H1 (cell line): ENCODE measurements at regions not wholly inside any gene's neighbourhood (a gene's known extent, or its start where the extent isn't known, plus 50 kb on each side); places are given as distances from the start of the nearest gene placed in this dataset.

Experiments
- CTCF ChIA-PET: fragments of 300-600 bp; sonication (Branson Sonifier 250); formaldehyde crosslinking; loops from one replicate; lab custom pipeline; 2021; ENCODE audit not compliant: partially characterized antibody; lab: Charles Lee
- POLR2A ChIA-PET: fragments of 300-600 bp; sonication (Branson Sonifier 250); formaldehyde crosslinking; loops from one replicate; lab custom pipeline; 2021; ENCODE audit warnings: inconsistent platforms; ENCODE audit not compliant: partially characterized antibody; lab: Charles Lee
- DNase-seq, 2 experiments: peaks; one replicate each; pipeline versions ENCODE4 v3.0.0 to v3.0.0-alpha.2; 2010 to 2022; ENCODE audit warnings: low spot score in 2 of 2, low read depth in 1 of 2, mixed read lengths in 1 of 2
- FAIRE-seq: peaks from 2 replicates; lab custom pipeline; 2011; peaks lifted over from hg19 to GRCh38; lab: Jason Lieb, UNC
- H2AFZ ChIP-seq: 2 replicates; pipeline ENCODE4 v1.8.1; 2012; ENCODE audit warnings: low read length, inconsistent platforms
- H2AK5ac ChIP-seq: 2 replicates; pipeline ENCODE4 v1.6.1; 2013; ENCODE audit warnings: low read depth, low read length
- H2BK120ac ChIP-seq: replicated peaks from 2 replicates; pipeline ENCODE3; 2013; ENCODE audit warnings: low read depth, low read length, inconsistent platforms
- H2BK12ac ChIP-seq: 2 replicates; pipeline ENCODE4 v1.6.1; 2013; ENCODE audit warnings: low read depth, low read length
- H2BK15ac ChIP-seq: 2 replicates; pipeline ENCODE4 v1.6.1; 2013; ENCODE audit warnings: low read length
- H2BK20ac ChIP-seq: 2 replicates; pipeline ENCODE4 v1.6.1; 2013; ENCODE audit warnings: low read length
- H2BK5ac ChIP-seq: 2 replicates; pipeline ENCODE4 v1.6.1; 2013; ENCODE audit warnings: low read depth, low read length
- H3K14ac ChIP-seq: 2 replicates; pipeline ENCODE4 v1.6.1; 2013; ENCODE audit warnings: inconsistent platforms; ENCODE audit not compliant: insufficient read length
- H3K18ac ChIP-seq: 2 replicates; pipeline ENCODE4 v1.6.1; 2013; ENCODE audit warnings: low read length; ENCODE audit errors: extremely low read depth
- H3K23ac ChIP-seq: 2 replicates; pipeline ENCODE4 v1.6.1; 2013; ENCODE audit warnings: inconsistent platforms; ENCODE audit not compliant: insufficient read length
- H3K23me2 ChIP-seq: 2 replicates; pipeline ENCODE4 v1.6.1; 2013; ENCODE audit warnings: low read depth, low read length
- H3K27ac ChIP-seq: 2 replicates; pipeline ENCODE4 v1.6.1; 2011; ENCODE audit warnings: low read depth, low read length, inconsistent platforms
- H3K27me3 ChIP-seq, 4 experiments: replicated peaks in 1 of 4; 1 replicate in 1 of 4; 2 replicates in 3 of 4; pipeline versions ENCODE4 v1.6.1 to v1.8.1; 2011 to 2013; ENCODE audit warnings: low read length in 3 of 4, mild to moderate bottlenecking in 3 of 4, inconsistent platforms in 2 of 4, mixed read lengths in 2 of 4, moderate library complexity in 1 of 4; ENCODE audit not compliant: control insufficient read depth in 3 of 4, insufficient read depth in 3 of 4; ENCODE audit errors: extremely low read depth in 1 of 4
- H3K36me3 ChIP-seq, 4 experiments: 2 replicates each; pipeline versions ENCODE4 v1.6.1 to v1.8.1; 2011 to 2013; ENCODE audit warnings: mild to moderate bottlenecking in 4 of 4, low read length in 3 of 4, moderate library complexity in 2 of 4, control low read depth in 1 of 4, inconsistent platforms in 1 of 4; ENCODE audit not compliant: insufficient read depth in 4 of 4, control insufficient read depth in 2 of 4
- H3K4ac ChIP-seq: replicated peaks from 2 replicates; pipeline ENCODE3; 2013; ENCODE audit warnings: low read length, low read depth, mixed read lengths, inconsistent platforms; ENCODE audit not compliant: insufficient read length
- H3K4me1 ChIP-seq, 4 experiments: replicated peaks in 1 of 4; 1 replicate in 1 of 4; 2 replicates in 3 of 4; pipeline versions ENCODE4 v1.6.1 to v1.8.1; 2011 to 2013; ENCODE audit warnings: low read length in 3 of 4, inconsistent platforms in 2 of 4, mixed read lengths in 1 of 4; ENCODE audit not compliant: insufficient read depth in 4 of 4, control insufficient read depth in 3 of 4
- H3K4me2 ChIP-seq, 2 experiments: 2 replicates each; pipeline versions ENCODE4 v1.6.1 to v1.8.1; 2011 to 2013; ENCODE audit warnings: low read depth in 2 of 2, low read length in 2 of 2, control low read depth in 1 of 2, inconsistent platforms in 1 of 2, mild to moderate bottlenecking in 1 of 2; ENCODE audit not compliant: insufficient read depth in 1 of 2
- H3K4me3 ChIP-seq, 4 experiments: fragments of 200-600, 300-600 bp in 1 of 4; sonication (generic), shearing (Covaris generic), sonication (Bioruptor Twin) in 1 of 4; 2 replicates each; pipeline versions ENCODE4 v1.5.1 to v1.8.1; 2011 to 2016; ENCODE audit warnings: low read length in 4 of 4, low read depth in 3 of 4, control low read depth in 2 of 4, inconsistent platforms in 2 of 4, mild to moderate bottlenecking in 2 of 4, mixed read lengths in 1 of 4, moderate library complexity in 1 of 4; ENCODE audit not compliant: insufficient read depth in 2 of 4; ENCODE audit errors: extremely low read depth in 1 of 4
- H3K56ac ChIP-seq: replicated peaks from 2 replicates; pipeline ENCODE3; 2013; ENCODE audit warnings: low read depth, mild to moderate bottlenecking, mixed read lengths, low read length, inconsistent platforms; ENCODE audit not compliant: insufficient read length
- H3K79me1 ChIP-seq: 2 replicates; pipeline ENCODE4 v1.6.1; 2013; ENCODE audit warnings: low read depth, low read length, control low read depth
- H3K79me2 ChIP-seq, 2 experiments: 2 replicates each; pipeline versions ENCODE4 v1.6.1 to v1.8.1; 2012 to 2013; ENCODE audit warnings: low read length in 2 of 2, mild to moderate bottlenecking in 2 of 2, inconsistent platforms in 1 of 2; ENCODE audit not compliant: insufficient read depth in 2 of 2, control insufficient read depth in 1 of 2
- H3K9ac ChIP-seq, 4 experiments: replicated peaks in 1 of 4; 1 replicate in 1 of 4; 2 replicates in 3 of 4; pipeline versions ENCODE4 v1.6.1 to v1.8.1; 2011 to 2013; ENCODE audit warnings: low read depth in 3 of 4, low read length in 3 of 4, control low read depth in 2 of 4, mild to moderate bottlenecking in 2 of 4, moderate library complexity in 2 of 4, inconsistent platforms in 1 of 4; ENCODE audit errors: extremely low read depth in 1 of 4
- H3K9me3 ChIP-seq, 2 experiments: 2 replicates each; pipeline versions ENCODE4 v1.6.1 to v1.8.1; 2012 to 2013; ENCODE audit warnings: mild to moderate bottlenecking in 2 of 2, moderate library complexity in 2 of 2, control low read depth in 1 of 2, inconsistent platforms in 1 of 2, low read depth in 1 of 2, low read length in 1 of 2, mixed read lengths in 1 of 2; ENCODE audit not compliant: insufficient read depth in 2 of 2
- H4K20me1 ChIP-seq, 2 experiments: replicated peaks in 1 of 2; 2 replicates each; pipeline versions ENCODE3 to v1.8.1; 2011 to 2013; ENCODE audit warnings: inconsistent platforms in 2 of 2, low read length in 2 of 2, mild to moderate bottlenecking in 1 of 2; ENCODE audit not compliant: insufficient read depth in 2 of 2, control insufficient read depth in 1 of 2
- H4K5ac ChIP-seq: 2 replicates; pipeline ENCODE4 v1.6.1; 2013; ENCODE audit warnings: low read length, low read depth, mixed read lengths, inconsistent platforms; ENCODE audit not compliant: insufficient read length
- H4K8ac ChIP-seq: 2 replicates; pipeline ENCODE4 v1.8.0; 2013; ENCODE audit warnings: mild to moderate bottlenecking, moderate library complexity, low read length, inconsistent platforms; ENCODE audit not compliant: insufficient read depth; ENCODE audit errors: extremely low read depth
- H4K91ac ChIP-seq: replicated peaks from 2 replicates; pipeline ENCODE3; 2013; ENCODE audit warnings: low read length, mixed read lengths, inconsistent platforms; ENCODE audit not compliant: insufficient read length
- ATF3 ChIP-seq: IDR thresholded peaks from 2 replicates; pipeline ENCODE4 v1.6.1; 2011; ENCODE audit warnings: low read depth, mild to moderate bottlenecking, low read length; ENCODE audit not compliant: insufficient read depth
- E2F6 ChIP-seq: IDR thresholded peaks from 2 replicates; pipeline ENCODE4 v1.6.1; 2012; ENCODE audit warnings: inconsistent platforms
- KDM4A ChIP-seq: IDR thresholded peaks from one replicate; pipeline ENCODE4 v1.7.1; 2012; ENCODE audit warnings: low read depth, mild to moderate bottlenecking, moderate library complexity, low read length, inconsistent platforms; ENCODE audit not compliant: severe bottlenecking
- RXRA ChIP-seq: IDR thresholded peaks from 2 replicates; pipeline ENCODE4 v1.6.1; 2011; ENCODE audit warnings: low read depth, mild to moderate bottlenecking, low read length, moderate library complexity; ENCODE audit not compliant: insufficient read depth
- YY1 ChIP-seq: IDR thresholded peaks from 2 replicates; pipeline ENCODE4 v1.6.1; 2011; ENCODE audit warnings: low read depth, mild to moderate bottlenecking, low read length
- ZNF274 ChIP-seq: IDR thresholded peaks from 2 replicates; pipeline ENCODE4 v1.7.0; 2012; ENCODE audit warnings: low read length, borderline replicate concordance; ENCODE audit errors: extremely low read depth

GRCh38 chr7:116399819-116400218 lies 99.7 kb upstream of the CAV2 start:
- no peaks in the 10 kb centered on the region for H3K79me1 ChIP-seq
- no peak overlapping the region for H2BK20ac ChIP-seq
- no peak overlapping the region for H4K5ac ChIP-seq
- no peak overlapping the region for H3K56ac ChIP-seq
- H3K4me2 ChIP-seq: no peak overlapping the region
- H3K9me3 ChIP-seq: 0 out of 4 replicates have a peak, but pooled peaks cover 0 to 4% of the 10 kb centered on the region in 2 experiments
- H3K36me3 ChIP-seq: no peaks in the 10 kb centered on the region
- peaks cover 1% of the 10 kb centered on the region; the same call in 1 of the 2 replicates for H3K23me2 ChIP-seq
- no peak overlapping the region for H3K18ac ChIP-seq
- POLR2A ChIA-PET: interaction anchor here (1.0 kb wide), 1 partner anchor 10 kb away, joined by 3 read pairs; no protein-coding TSS in a partner anchor
- H2BK120ac ChIP-seq: no peak overlapping the region
- H2BK12ac ChIP-seq: no peak overlapping the region
- H4K20me1 ChIP-seq: no peaks in the 10 kb centered on the region
- TF ChIP-seq ATF3 (no peak), ZNF274 (no peak), RXRA (no peak), YY1 (no peak), KDM4A (no peak), E2F6 (no peak)
- H3K79me2 ChIP-seq: no peaks in the 10 kb centered on the region
- H3K4ac ChIP-seq: no peak overlapping the region
- H3K9ac ChIP-seq: no peak overlapping the region
- H3K23ac ChIP-seq: no peak overlapping the region
- no peak overlapping the region for H2BK15ac ChIP-seq
- CTCF ChIA-PET: no interaction called here
- no peaks in the 10 kb centered on the region for H3K27me3 ChIP-seq
- H3K4me1 ChIP-seq: no peaks in the 10 kb centered on the region; a peak in 2 of 7 replicates
- H4K8ac ChIP-seq: no peak overlapping the region
- H2BK5ac ChIP-seq: no peak overlapping the region
- no peak for FAIRE-seq
- H2AFZ ChIP-seq: no peak overlapping the region
- H3K4me3 ChIP-seq: no peak overlapping the region
- H2AK5ac ChIP-seq: no peak overlapping the region
- H3K27ac ChIP-seq: no peak overlapping the region
- H3K14ac ChIP-seq: no peak overlapping the region
- H4K91ac ChIP-seq: no peak overlapping the region
- no peak for DNase-seq
